B cell (primary cell): ENCODE measurements at regions not wholly inside any gene's neighbourhood (a gene's known extent, or its start where the extent isn't known, plus 50 kb on each side); places are given as distances from the start of the nearest gene placed in this dataset.

Experiments used
- EZH2 ChIP-seq: IDR thresholded peaks from 2 replicates; pipeline ENCODE4 v1.6.1; 2012; ENCODE audit warnings: borderline replicate concordance, low read depth, mild to moderate bottlenecking, moderate library complexity, low read length; ENCODE audit not compliant: insufficient read depth, poor library complexity, severe bottlenecking
- TF ChIP-seq, protein P1 (sequence below): fragments of 200-600 bp; IDR thresholded peaks from one replicate; pipeline ENCODE4 v1.8.0; 2022; ENCODE audit warnings: antibody characterized with exemption, mild to moderate bottlenecking

- TF ChIP-seq EZH2: no peak
- TF ChIP-seq, protein P1, sequence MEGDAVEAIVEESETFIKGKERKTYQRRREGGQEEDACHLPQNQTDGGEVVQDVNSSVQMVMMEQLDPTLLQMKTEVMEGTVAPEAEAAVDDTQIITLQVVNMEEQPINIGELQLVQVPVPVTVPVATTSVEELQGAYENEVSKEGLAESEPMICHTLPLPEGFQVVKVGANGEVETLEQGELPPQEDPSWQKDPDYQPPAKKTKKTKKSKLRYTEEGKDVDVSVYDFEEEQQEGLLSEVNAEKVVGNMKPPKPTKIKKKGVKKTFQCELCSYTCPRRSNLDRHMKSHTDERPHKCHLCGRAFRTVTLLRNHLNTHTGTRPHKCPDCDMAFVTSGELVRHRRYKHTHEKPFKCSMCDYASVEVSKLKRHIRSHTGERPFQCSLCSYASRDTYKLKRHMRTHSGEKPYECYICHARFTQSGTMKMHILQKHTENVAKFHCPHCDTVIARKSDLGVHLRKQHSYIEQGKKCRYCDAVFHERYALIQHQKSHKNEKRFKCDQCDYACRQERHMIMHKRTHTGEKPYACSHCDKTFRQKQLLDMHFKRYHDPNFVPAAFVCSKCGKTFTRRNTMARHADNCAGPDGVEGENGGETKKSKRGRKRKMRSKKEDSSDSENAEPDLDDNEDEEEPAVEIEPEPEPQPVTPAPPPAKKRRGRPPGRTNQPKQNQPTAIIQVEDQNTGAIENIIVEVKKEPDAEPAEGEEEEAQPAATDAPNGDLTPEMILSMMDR: no peak
These were observed 366.1 kb upstream of the CRIM1 start for GRCh38 chr2:35989503-35989902.
